ENCODE measurements at regions not wholly inside any gene's neighbourhood (a gene's known extent, or its start where the extent isn't known, plus 50 kb on each side); places are given as distances from the start of the nearest gene placed in this dataset.

DNA sequence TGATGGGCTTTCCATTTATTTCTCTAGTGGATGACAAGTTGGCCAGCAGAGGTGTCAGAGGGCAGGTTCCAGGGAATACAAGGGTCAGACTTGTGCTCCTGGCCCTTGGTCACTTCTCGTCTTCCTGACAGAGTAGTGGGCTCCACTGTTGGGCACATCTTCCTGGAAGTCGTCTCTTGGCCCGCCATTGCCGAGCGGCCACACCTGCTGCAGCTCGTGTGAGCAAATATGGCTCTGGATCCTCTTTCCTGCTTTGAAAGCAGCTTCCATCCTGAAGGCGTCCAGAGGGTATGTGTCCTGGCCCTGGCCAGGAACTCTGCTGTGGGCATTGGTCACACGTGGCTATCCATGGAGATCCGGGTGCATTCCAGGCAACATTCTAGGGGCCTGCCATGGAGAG, 100.2 kb downstream of the SNRPN start:
- peaks cover 99% of the 10 kb centered on the region for H3K36me3 ChIP-seq (ENCODE audit: control insufficient read depth, insufficient read depth, low read length)

More for the DNA sequence above, 100.2 kb downstream of the SNRPN start:
- no peak overlapping the region for H3K4ac ChIP-seq (ENCODE audit: low read depth, low read length)
- no peaks in the 10 kb centered on the region for H3K9me1 ChIP-seq (ENCODE audit: insufficient read depth, low read length)
- H2AFZ ChIP-seq (replicated peaks; ENCODE audit: low read length, poor library complexity): no peak overlapping the region
- ChIA-PET CTCF (no interaction called here), POLR2A (ENCODE audit: unreplicated experiment) (no interaction called here)
- H3K14ac ChIP-seq (replicated peaks; ENCODE audit: low read depth, low read length): no peak overlapping the region
- H3K27me3 ChIP-seq (ENCODE audit: control insufficient read depth, insufficient read depth, low read length): no peaks in the 10 kb centered on the region
- H2AK5ac ChIP-seq (ENCODE audit: low read depth, low read length): no peak overlapping the region
- H3K4me3 ChIP-seq (ENCODE audit: insufficient read depth, low read depth, low read length): no peak overlapping the region
- H3K9ac ChIP-seq (ENCODE audit: low read depth, low read length): no peak overlapping the region
- H2BK5ac ChIP-seq (ENCODE audit: low read depth, low read length, poor library complexity, severe bottlenecking): no peak overlapping the region
- no peak overlapping the region for H3K23ac ChIP-seq (ENCODE audit: low read depth, low read length)
- DNase-seq: no peak
- H2BK15ac ChIP-seq (ENCODE audit: low read depth, low read length): no peak overlapping the region
- no peak overlapping the region for H3K4me2 ChIP-seq (ENCODE audit: low read depth, low read length)
- dilution Hi-C loops (cut with HindIII; ENCODE audit: low sequenced_read_pairs, unreplicated experiment): no loop called here
- no peaks in the 10 kb centered on the region for H3K4me1 ChIP-seq (ENCODE audit: control insufficient read depth, insufficient read depth, low read length)
- H3K9me3 ChIP-seq (ENCODE audit: control insufficient read depth, insufficient read depth, low read length): peaks cover 100% of the 10 kb centered on the region
- ATAC-seq (ENCODE audit: low read depth): no peak
- no peak overlapping the region for H4K5ac ChIP-seq (ENCODE audit: low read depth, low read length)
- no peak overlapping the region for H2AK9ac ChIP-seq (replicated peaks; ENCODE audit: low read depth, low read length, poor library complexity)
- BruUV-seq (replicated peaks): no TSS peak
- H4K8ac ChIP-seq (ENCODE audit: low read depth in 2 of 2, low read length in 2 of 2): no peak overlapping the region
- no peak overlapping the region for H4K91ac ChIP-seq (ENCODE audit: insufficient read depth, low read depth, low read length)
- in situ Hi-C loops (cut with MboI; ENCODE audit: low sequenced_read_pairs): no loop called here
- no peak overlapping the region for H2BK20ac ChIP-seq (ENCODE audit: low read depth, low read length)
- intact Hi-C loops (cut with micrococcal nuclease): no loop called here
- no peaks in the 10 kb centered on the region for H3K79me1 ChIP-seq (ENCODE audit: low read depth in 1 of 2, low read length in 2 of 2)
- TF ChIP-seq FOS (IDR thresholded peaks at IDR 0.05; ENCODE audit: low read depth, low read length) (no peak), RAD21 (IDR thresholded peaks at IDR 0.05; ENCODE audit: low read length) (no peak), USF2 (IDR thresholded peaks at IDR 0.05; ENCODE audit: low read depth, low read length) (no peak), MAZ (IDR thresholded peaks at IDR 0.05; ENCODE audit: borderline replicate concordance, low read depth, low read length) (no peak)
- H2BK120ac ChIP-seq (ENCODE audit: low read depth, low read length): no peak overlapping the region
- no peak overlapping the region for H3K27ac ChIP-seq (ENCODE audit: insufficient read depth, low read length)
- no peaks in the 10 kb centered on the region for H4K20me1 ChIP-seq (ENCODE audit: insufficient read depth, low read length)
- WGBS, 2 experiments (ENCODE audit: extremely low coverage in 2 of 2, insufficient read length in 1 of 2): 83% methylated on average over 6 of the region's 9 CpGs; no CpG with 5 or more reads in 1 of the 2 experiments
- H3K56ac ChIP-seq (ENCODE audit: extremely low read depth, insufficient read depth, low read length): no peak overlapping the region
- H3K18ac ChIP-seq (ENCODE audit: low read depth, low read length): no peak overlapping the region
